ENCODE measurements at regions not wholly inside any gene's neighbourhood (a gene's known extent, or its start where the extent isn't known, plus 50 kb on each side); places are given as distances from the start of the nearest gene placed in this dataset.

GRCh38 chr3:132084982-132085381, 50.2 kb upstream of the CPNE4 start:
- TF ChIP-seq CTCF (IDR thresholded peaks at IDR 0.05): no peak
- no peak for DNase-seq (ENCODE audit: low spot score)
- Histone ChIP-seq H3K27ac (no peak overlapping the region), H3K4me3 (no peak overlapping the region)

- Histone ChIP-seq H3K4me3 (no peak overlapping the region), H3K27ac (no peak overlapping the region)
- no peak for DNase-seq (ENCODE audit: low spot score)
- TF ChIP-seq CTCF (IDR thresholded peaks at IDR 0.05): no peak
These were observed 52.5 kb upstream of the CPNE4 start for GRCh38 chr3:132087356-132087755.

- TF ChIP-seq CTCF (IDR thresholded peaks at IDR 0.05): no peak
- no peak overlapping the region for H3K4me3 ChIP-seq
- no peak overlapping the region for H3K27ac ChIP-seq
- DNase-seq (ENCODE audit: low spot score): no peak
These were observed 53.5 kb upstream of the CPNE4 start for GRCh38 chr3:132088291-132088690.

- H3K4me3 ChIP-seq: no peak overlapping the region
- no peak for TF ChIP-seq CTCF (IDR thresholded peaks at IDR 0.05)
- H3K27ac ChIP-seq: no peak overlapping the region
- DNase-seq (ENCODE audit: low spot score): no peak
These were observed 56.1 kb upstream of the CPNE4 start for GRCh38 chr3:132090921-132091320.

GRCh38 chr3:132116601-132117000, 81.8 kb upstream of the CPNE4 start:
- H3K4me3 ChIP-seq: no peak overlapping the region
- DNase-seq (ENCODE audit: low spot score): no peak
- no peak overlapping the region for H3K27ac ChIP-seq
- no peak for TF ChIP-seq CTCF (IDR thresholded peaks at IDR 0.05)

GRCh38 chr3:132117642-132118041, 82.8 kb upstream of the CPNE4 start:
- Histone ChIP-seq H3K4me3 (no peak overlapping the region), H3K27ac (no peak overlapping the region)
- no peak for DNase-seq (ENCODE audit: low spot score)
- no peak for TF ChIP-seq CTCF (IDR thresholded peaks at IDR 0.05)

- TF ChIP-seq CTCF (IDR thresholded peaks at IDR 0.05): no peak
- DNase-seq (ENCODE audit: low spot score): no peak
- Histone ChIP-seq H3K4me3 (no peak overlapping the region), H3K27ac (no peak overlapping the region)
These were observed 84.7 kb upstream of the CPNE4 start for GRCh38 chr3:132119531-132119930.

All from coronary artery (tissue), 2 donors.